ENCODE measurements at regions not wholly inside any gene's neighbourhood (a gene's known extent, or its start where the extent isn't known, plus 50 kb on each side); places are given as distances from the start of the nearest gene placed in this dataset.
"Not testable (repeated sequence)": the region's sequence is repeated elsewhere in the genome, so short reads cannot be mapped to it uniquely, and the experiment has no call there.

DNA sequence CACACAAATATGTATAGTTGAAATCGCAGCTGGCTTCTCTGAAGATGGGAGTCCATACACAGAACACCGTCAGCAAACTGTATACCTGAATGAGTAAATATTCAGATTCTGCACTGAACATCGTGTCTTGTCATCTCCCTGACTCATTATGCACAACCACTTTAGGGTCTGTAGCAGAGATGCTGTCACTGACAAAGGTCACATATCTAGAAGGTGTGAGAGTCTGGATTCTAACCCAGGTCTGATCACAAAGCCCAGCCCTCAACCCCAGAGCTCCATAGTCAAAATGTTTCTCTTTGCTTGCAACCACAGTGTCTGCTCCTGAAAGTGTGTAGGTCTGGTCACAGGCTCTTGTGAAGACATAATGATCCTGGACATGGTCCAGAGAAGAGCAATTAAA is 78.3 kb upstream of the PAX8 start:
- no peak for DNase-seq
- Mint-ChIP-seq H3K27me3 (ENCODE audit: unreplicated experiment) (peaks cover 2% of the 10 kb centered on the region), H3K4me1 (ENCODE audit: low read depth, unreplicated experiment) (no peaks in the 10 kb centered on the region), H3K9me3 (ENCODE audit: unreplicated experiment) (no peaks in the 10 kb centered on the region), H3K27ac (ENCODE audit: unreplicated experiment) (no peak overlapping the region), H3K4me3 (ENCODE audit: unreplicated experiment) (no peak overlapping the region), H3K36me3 (ENCODE audit: unreplicated experiment) (no peaks in the 10 kb centered on the region)
- TF ChIP-seq, protein P1, sequence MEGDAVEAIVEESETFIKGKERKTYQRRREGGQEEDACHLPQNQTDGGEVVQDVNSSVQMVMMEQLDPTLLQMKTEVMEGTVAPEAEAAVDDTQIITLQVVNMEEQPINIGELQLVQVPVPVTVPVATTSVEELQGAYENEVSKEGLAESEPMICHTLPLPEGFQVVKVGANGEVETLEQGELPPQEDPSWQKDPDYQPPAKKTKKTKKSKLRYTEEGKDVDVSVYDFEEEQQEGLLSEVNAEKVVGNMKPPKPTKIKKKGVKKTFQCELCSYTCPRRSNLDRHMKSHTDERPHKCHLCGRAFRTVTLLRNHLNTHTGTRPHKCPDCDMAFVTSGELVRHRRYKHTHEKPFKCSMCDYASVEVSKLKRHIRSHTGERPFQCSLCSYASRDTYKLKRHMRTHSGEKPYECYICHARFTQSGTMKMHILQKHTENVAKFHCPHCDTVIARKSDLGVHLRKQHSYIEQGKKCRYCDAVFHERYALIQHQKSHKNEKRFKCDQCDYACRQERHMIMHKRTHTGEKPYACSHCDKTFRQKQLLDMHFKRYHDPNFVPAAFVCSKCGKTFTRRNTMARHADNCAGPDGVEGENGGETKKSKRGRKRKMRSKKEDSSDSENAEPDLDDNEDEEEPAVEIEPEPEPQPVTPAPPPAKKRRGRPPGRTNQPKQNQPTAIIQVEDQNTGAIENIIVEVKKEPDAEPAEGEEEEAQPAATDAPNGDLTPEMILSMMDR (IDR thresholded peaks at IDR 0.05; ENCODE audit: partially characterized antibody, unreplicated experiment): no peak

DNA sequence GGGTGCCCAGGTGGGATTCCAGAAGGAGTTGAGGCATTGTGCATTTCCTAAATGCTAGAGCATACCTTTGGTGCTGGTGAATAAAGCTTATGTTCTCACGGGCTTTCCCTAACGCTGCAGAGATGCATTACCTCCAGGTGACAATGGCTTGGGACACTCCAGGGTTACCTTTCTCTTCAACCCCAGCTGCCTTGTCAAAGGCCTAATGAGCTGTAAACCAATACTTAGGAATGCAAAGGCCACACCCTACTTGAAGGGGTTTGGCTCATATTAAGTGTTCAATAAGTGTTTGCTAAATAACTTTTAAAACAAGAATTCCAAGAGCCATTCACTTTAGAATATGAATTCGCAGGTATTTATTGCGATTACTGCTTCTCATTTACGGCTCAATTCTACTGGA is 77.6 kb upstream of the PAX8 start:
- not testable (repeated sequence) for H3K27ac Mint-ChIP-seq (ENCODE audit: unreplicated experiment); DNase-seq; H3K9me3 Mint-ChIP-seq (ENCODE audit: unreplicated experiment); H3K27me3 Mint-ChIP-seq (ENCODE audit: unreplicated experiment); H3K4me1 Mint-ChIP-seq (ENCODE audit: low read depth, unreplicated experiment); H3K4me3 Mint-ChIP-seq (ENCODE audit: unreplicated experiment); H3K36me3 Mint-ChIP-seq (ENCODE audit: unreplicated experiment)

DNA sequence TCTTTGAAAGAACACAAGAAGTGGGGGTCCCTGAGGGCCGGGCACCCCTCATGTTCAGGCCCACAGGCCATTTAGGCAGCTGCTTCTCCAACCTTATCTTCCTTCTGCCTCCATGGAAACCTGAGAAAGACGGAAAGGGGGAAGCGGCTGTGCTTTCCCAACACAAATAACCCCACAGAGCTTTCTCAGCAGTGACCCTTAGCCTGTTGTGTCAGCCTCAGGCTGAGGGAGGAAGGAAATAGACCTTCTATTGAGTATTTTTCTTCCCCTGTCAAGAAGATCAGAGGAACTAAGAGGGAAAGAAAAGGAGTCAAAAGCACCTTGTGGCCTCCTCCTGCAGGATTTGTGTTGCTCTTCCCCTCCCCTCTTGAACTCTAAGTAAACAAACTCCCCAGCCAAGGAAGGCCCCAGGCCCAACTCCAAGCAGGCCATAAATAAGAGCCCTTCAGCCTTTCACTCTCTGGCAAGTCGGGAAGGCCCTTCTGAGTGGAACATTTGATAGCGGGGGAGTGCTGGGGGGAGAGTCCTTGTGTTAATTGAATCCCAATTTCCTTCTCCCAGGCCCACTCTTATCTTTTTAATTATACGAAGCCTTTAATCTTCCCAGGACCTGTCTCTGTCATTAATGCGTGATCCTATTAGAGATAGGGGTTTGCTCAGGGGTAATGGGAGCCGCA is 76.8 kb upstream of the PAX8 start:
- not testable (repeated sequence) for H3K36me3 Mint-ChIP-seq (ENCODE audit: unreplicated experiment); H3K4me1 Mint-ChIP-seq (ENCODE audit: low read depth, unreplicated experiment); H3K9me3 Mint-ChIP-seq (ENCODE audit: unreplicated experiment); H3K27me3 Mint-ChIP-seq (ENCODE audit: unreplicated experiment); H3K4me3 Mint-ChIP-seq (ENCODE audit: unreplicated experiment); DNase-seq; H3K27ac Mint-ChIP-seq (ENCODE audit: unreplicated experiment)

DNA sequence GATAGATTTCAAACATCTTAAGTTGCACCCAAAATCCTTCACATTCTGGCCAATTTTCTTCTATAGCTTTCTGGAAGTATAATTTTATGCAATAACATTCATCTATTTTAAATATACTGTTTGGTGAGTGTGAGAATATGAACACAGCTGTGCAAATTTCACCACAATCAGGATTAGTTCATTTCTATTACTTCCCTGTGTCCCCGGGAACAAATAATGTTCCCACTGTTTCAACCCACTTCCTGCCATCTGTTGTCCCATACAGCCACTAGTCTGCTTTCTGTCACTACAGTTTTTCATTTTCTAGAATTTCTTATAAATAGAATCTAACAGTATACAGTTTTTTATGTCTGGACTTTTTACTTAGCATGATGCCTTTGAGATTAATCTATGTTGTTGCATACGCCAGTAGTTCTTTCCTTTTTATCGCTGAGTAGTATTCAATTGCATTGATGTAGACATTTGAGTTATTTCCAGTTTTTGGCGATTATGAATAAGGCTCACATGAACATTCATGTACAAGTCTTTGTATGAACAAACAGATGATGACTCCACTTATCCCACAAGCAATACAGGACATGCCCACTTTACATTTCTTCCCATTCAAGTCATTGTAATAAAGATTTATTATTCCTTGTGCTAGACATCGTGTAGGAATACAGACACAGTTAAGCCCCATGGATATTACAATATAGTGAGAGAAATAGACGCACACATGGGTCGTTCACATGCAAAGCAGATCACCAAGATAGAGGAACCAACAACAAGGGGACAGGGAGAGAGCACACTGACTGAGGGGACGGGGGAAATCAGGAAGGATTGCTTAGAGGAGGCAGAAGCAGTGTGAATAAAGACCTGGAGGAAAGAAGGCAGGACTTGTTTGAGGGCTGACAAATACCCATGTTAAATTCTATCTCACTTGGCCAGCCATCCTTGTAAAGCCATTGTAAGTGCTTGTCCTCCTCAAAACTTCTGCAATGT is 72.9 kb upstream of the PAX8 start:
- no peaks in the 10 kb centered on the region for H3K4me1 Mint-ChIP-seq (ENCODE audit: low read depth, unreplicated experiment)
- DNase-seq: no peak
- H3K27ac Mint-ChIP-seq (ENCODE audit: unreplicated experiment): no peak overlapping the region
- H3K27me3 Mint-ChIP-seq (ENCODE audit: unreplicated experiment): peaks cover 2% of the 10 kb centered on the region
- no peaks in the 10 kb centered on the region for H3K9me3 Mint-ChIP-seq (ENCODE audit: unreplicated experiment)
- TF ChIP-seq, protein P1 (IDR thresholded peaks at IDR 0.05; ENCODE audit: partially characterized antibody, unreplicated experiment): no peak
- H3K36me3 Mint-ChIP-seq (ENCODE audit: unreplicated experiment): no peaks in the 10 kb centered on the region
- no peak overlapping the region for H3K4me3 Mint-ChIP-seq (ENCODE audit: unreplicated experiment)

DNA sequence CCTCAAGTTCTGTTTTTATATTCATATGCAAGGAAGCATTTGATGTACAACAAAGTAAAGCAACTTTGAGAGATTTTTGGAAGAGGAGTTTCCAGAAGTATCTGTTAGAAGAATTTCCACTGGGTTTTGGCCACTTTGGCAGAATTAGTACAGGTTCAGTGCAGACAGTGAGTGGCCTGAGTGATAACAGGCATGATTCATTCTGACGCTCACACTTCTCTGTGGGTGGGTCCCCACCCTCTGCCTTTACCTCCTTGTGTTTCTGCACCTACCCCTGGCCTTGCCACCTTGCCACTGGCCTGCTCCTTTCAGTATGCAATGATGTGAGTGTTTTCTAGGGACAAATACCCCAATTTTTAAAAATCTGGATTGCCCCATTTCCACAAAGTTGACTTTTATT is 65.1 kb upstream of the PAX8 start:
- H3K27me3 Mint-ChIP-seq (ENCODE audit: unreplicated experiment); H3K4me3 Mint-ChIP-seq (ENCODE audit: unreplicated experiment); H3K9me3 Mint-ChIP-seq (ENCODE audit: unreplicated experiment); DNase-seq; H3K27ac Mint-ChIP-seq (ENCODE audit: unreplicated experiment); H3K36me3 Mint-ChIP-seq (ENCODE audit: unreplicated experiment); H3K4me1 Mint-ChIP-seq (ENCODE audit: low read depth, unreplicated experiment): not testable (repeated sequence)

DNA sequence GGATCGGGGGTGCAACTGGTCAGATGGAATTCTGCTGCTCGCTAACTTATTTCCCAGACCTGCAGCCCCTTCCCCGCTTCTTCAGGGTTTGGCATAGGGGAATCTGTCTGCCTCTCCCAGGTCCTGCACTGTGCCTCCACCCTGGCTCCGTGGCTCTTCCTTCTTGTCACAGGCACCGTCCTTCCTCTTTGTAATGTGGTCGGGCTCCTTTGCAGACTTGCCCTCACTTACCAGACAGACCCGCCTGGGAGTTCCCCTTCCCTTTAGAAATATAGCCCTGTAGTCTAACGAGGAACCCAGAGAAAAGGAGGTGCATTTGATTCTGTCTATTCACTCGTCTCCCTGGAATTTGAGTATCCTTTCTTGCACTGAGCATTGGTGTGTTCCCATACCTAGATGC is 63.9 kb upstream of the PAX8 start:
- DNase-seq: no peak
- Mint-ChIP-seq H3K27ac (ENCODE audit: unreplicated experiment) (no peak overlapping the region), H3K9me3 (ENCODE audit: unreplicated experiment) (peaks cover 1% of the 10 kb centered on the region), H3K4me1 (ENCODE audit: low read depth, unreplicated experiment) (no peaks in the 10 kb centered on the region), H3K4me3 (ENCODE audit: unreplicated experiment) (no peak overlapping the region), H3K36me3 (ENCODE audit: unreplicated experiment) (no peaks in the 10 kb centered on the region), H3K27me3 (ENCODE audit: unreplicated experiment) (peaks cover 2% of the 10 kb centered on the region)
- TF ChIP-seq, protein P1 (IDR thresholded peaks at IDR 0.05; ENCODE audit: partially characterized antibody, unreplicated experiment): no peak

DNA sequence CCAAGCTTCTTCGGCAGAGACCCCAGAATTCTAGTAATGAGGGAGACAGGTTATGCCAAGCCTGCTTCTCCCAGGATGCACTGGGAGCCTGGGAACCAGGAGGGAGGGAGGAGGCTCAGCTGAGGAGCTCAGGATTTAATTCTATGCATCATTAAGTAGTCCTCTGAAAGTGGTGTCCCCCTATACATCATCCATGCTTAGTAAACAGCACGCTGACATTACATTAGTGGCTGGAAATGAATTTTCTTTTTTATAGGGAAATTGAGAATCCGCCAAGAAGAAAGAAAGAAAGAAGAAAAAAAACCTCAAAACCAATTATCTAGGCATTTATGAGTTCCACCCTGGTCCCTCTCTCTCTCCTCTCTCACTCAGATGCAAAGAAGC is 63.1 kb upstream of the PAX8 start:
- not testable (repeated sequence) for H3K27me3 Mint-ChIP-seq (ENCODE audit: unreplicated experiment); H3K4me3 Mint-ChIP-seq (ENCODE audit: unreplicated experiment); H3K4me1 Mint-ChIP-seq (ENCODE audit: low read depth, unreplicated experiment); DNase-seq; H3K9me3 Mint-ChIP-seq (ENCODE audit: unreplicated experiment); H3K36me3 Mint-ChIP-seq (ENCODE audit: unreplicated experiment); H3K27ac Mint-ChIP-seq (ENCODE audit: unreplicated experiment)

Data from glutamatergic neuron (in vitro differentiated cells).